H9 (cell line): ENCODE measurements at regions not wholly inside any gene's neighbourhood (a gene's known extent, or its start where the extent isn't known, plus 50 kb on each side); places are given as distances from the start of the nearest gene placed in this dataset.

Experiments
- DNase-seq: peaks from one replicate; pipeline ENCODE4 v3.0.0-alpha.2; 2017
- H2AFZ ChIP-seq: one replicate; pipeline ENCODE4 v1.6.1; 2013; ENCODE audit warnings: mild to moderate bottlenecking, low read length, control low read depth, moderate library complexity
- H2AK5ac ChIP-seq: 2 replicates; pipeline ENCODE4 v1.6.1; 2013; ENCODE audit warnings: low read length, control low read depth, mixed read lengths; ENCODE audit not compliant: insufficient read length
- H2BK120ac ChIP-seq: one replicate; pipeline ENCODE4 v1.6.1; 2013; ENCODE audit warnings: low read depth, mild to moderate bottlenecking, low read length, control low read depth, inconsistent platforms; ENCODE audit not compliant: poor library complexity, severe bottlenecking
- H2BK12ac ChIP-seq: 2 replicates; pipeline ENCODE4 v1.6.1; 2013; ENCODE audit warnings: low read length, control low read depth, mixed read lengths, low read depth; ENCODE audit not compliant: insufficient read length
- H2BK15ac ChIP-seq: 2 replicates; pipeline ENCODE4 v1.6.1; 2013; ENCODE audit warnings: low read depth, low read length, control low read depth
- H2BK20ac ChIP-seq: one replicate; pipeline ENCODE4 v1.6.1; 2013; ENCODE audit warnings: low read depth, mild to moderate bottlenecking, low read length, control low read depth, inconsistent platforms; ENCODE audit not compliant: poor library complexity, severe bottlenecking
- H2BK5ac ChIP-seq: 2 replicates; pipeline ENCODE4 v1.6.1; 2013; ENCODE audit warnings: low read length, control low read depth, mixed read lengths; ENCODE audit not compliant: insufficient read length
- H3K14ac ChIP-seq: 2 replicates; pipeline ENCODE4 v1.6.1; 2013; ENCODE audit warnings: low read length, control low read depth; ENCODE audit not compliant: insufficient read depth
- H3K18ac ChIP-seq: 2 replicates; pipeline ENCODE4 v1.6.1; 2013; ENCODE audit warnings: low read depth, mild to moderate bottlenecking, mixed read lengths, low read length, control low read depth; ENCODE audit not compliant: insufficient read length
- H3K23ac ChIP-seq: 2 replicates; pipeline ENCODE4 v1.6.1; 2013; ENCODE audit warnings: low read length, control low read depth, mixed read lengths, low read depth; ENCODE audit not compliant: insufficient read length
- H3K23me2 ChIP-seq: 2 replicates; pipeline ENCODE4 v1.6.1; 2013; ENCODE audit warnings: low read depth, mild to moderate bottlenecking, mixed read lengths, low read length, control low read depth; ENCODE audit not compliant: insufficient read length, poor library complexity, severe bottlenecking
- H3K27ac ChIP-seq: 2 replicates; pipeline ENCODE4 v1.5.1; 2013; ENCODE audit warnings: low read length, control low read depth, mixed read lengths, low read depth; ENCODE audit not compliant: insufficient read length
- H3K27me3 ChIP-seq: 2 replicates; pipeline ENCODE4 v1.6.1; 2013; ENCODE audit warnings: low read length, control low read depth, inconsistent platforms; ENCODE audit not compliant: insufficient read depth
- H3K4ac ChIP-seq: 2 replicates; pipeline ENCODE4 v1.6.1; 2013; ENCODE audit warnings: low read depth, mild to moderate bottlenecking, control low read depth, inconsistent platforms, low read length, moderate library complexity
- H3K4me1 ChIP-seq: 2 replicates; pipeline ENCODE4 v1.6.1; 2013; ENCODE audit warnings: low read length, control low read depth, inconsistent platforms; ENCODE audit not compliant: insufficient read depth
- H3K4me2 ChIP-seq: 2 replicates; pipeline ENCODE4 v1.6.1; 2013; ENCODE audit warnings: low read length, control low read depth, mixed read lengths; ENCODE audit not compliant: insufficient read length, insufficient read depth
- H3K56ac ChIP-seq: 2 replicates; pipeline ENCODE4 v1.6.1; 2013; ENCODE audit warnings: low read depth, mild to moderate bottlenecking, mixed read lengths, low read length, control low read depth; ENCODE audit not compliant: insufficient read length
- H3K79me1 ChIP-seq: 2 replicates; pipeline ENCODE4 v1.6.1; 2013; ENCODE audit warnings: low read depth, mild to moderate bottlenecking, moderate library complexity, low read length, control low read depth, inconsistent platforms; ENCODE audit not compliant: insufficient read depth, poor library complexity, severe bottlenecking
- H3K79me2 ChIP-seq: 2 replicates; pipeline ENCODE4 v1.6.1; 2013; ENCODE audit warnings: low read length, control low read depth, inconsistent platforms; ENCODE audit not compliant: insufficient read depth
- H3K9ac ChIP-seq: 2 replicates; pipeline ENCODE4 v1.6.1; 2013; ENCODE audit warnings: low read length, control low read depth, mixed read lengths; ENCODE audit not compliant: insufficient read length; ENCODE audit errors: extremely low read depth
- H3K9me3 ChIP-seq: one replicate; pipeline ENCODE4 v1.6.1; 2013; ENCODE audit warnings: low read depth, low read length, inconsistent platforms; ENCODE audit not compliant: control insufficient read depth
- H3T11ph ChIP-seq: one replicate; pipeline ENCODE4 v1.6.1; 2013; ENCODE audit warnings: mild to moderate bottlenecking, low read length, control low read depth, inconsistent platforms
- H4K20me1 ChIP-seq: one replicate; pipeline ENCODE4 v1.6.1; 2013; ENCODE audit not compliant: control insufficient read depth, insufficient read length, insufficient read depth
- H4K5ac ChIP-seq: 2 replicates; pipeline ENCODE4 v1.6.1; 2013; ENCODE audit warnings: low read depth, mild to moderate bottlenecking, mixed read lengths, low read length, control low read depth; ENCODE audit not compliant: insufficient read length
- H4K8ac ChIP-seq: replicated peaks from 2 replicates; pipeline ENCODE4 v1.6.1; 2013; ENCODE audit warnings: low read length, control low read depth, mixed read lengths, low read depth; ENCODE audit not compliant: insufficient read length
- H4K91ac ChIP-seq: 2 replicates; pipeline ENCODE4 v1.6.1; 2013; ENCODE audit warnings: low read depth, mild to moderate bottlenecking, moderate library complexity, mixed read lengths, low read length, control low read depth; ENCODE audit not compliant: insufficient read length
- H3K27ac Mint-ChIP-seq, 3 experiments: 2 replicates in 2 of 3; 3 replicates in 1 of 3; pipeline ENCODE4 v1.8.0; 2020 to 2021; ENCODE audit warnings: mixed read lengths in 3 of 3, mild to moderate bottlenecking in 1 of 3, moderate library complexity in 1 of 3
- H3K27me3 Mint-ChIP-seq: 2 replicates; pipeline ENCODE4 v1.8.0; 2021; ENCODE audit warnings: low read depth, mild to moderate bottlenecking, moderate library complexity, mixed read lengths
- H3K36me3 Mint-ChIP-seq, 3 experiments: 2 replicates in 2 of 3; 3 replicates in 1 of 3; pipeline ENCODE4 v1.8.0; 2020 to 2021; ENCODE audit warnings: low read depth in 3 of 3, mixed read lengths in 3 of 3; ENCODE audit not compliant: insufficient read depth in 1 of 3
- H3K4me1 Mint-ChIP-seq, 2 experiments: 2 replicates each; pipeline ENCODE4 v1.8.0; 2020; ENCODE audit warnings: mixed read lengths in 2 of 2
- H3K4me3 Mint-ChIP-seq, 2 experiments: 2 replicates in 1 of 2; 3 replicates in 1 of 2; pipeline ENCODE4 v1.8.0; 2020 to 2021; ENCODE audit warnings: mild to moderate bottlenecking in 2 of 2, mixed read lengths in 2 of 2, moderate library complexity in 1 of 2
- H3K9me3 Mint-ChIP-seq, 2 experiments: 2 replicates in 1 of 2; 3 replicates in 1 of 2; pipeline ENCODE4 v1.8.0; 2020; ENCODE audit warnings: mild to moderate bottlenecking in 2 of 2, mixed read lengths in 2 of 2, moderate library complexity in 1 of 2
- WGBS: extraction: QIAGEN DNeasy Blood & Tissue Kit; methylation state at CpG from one replicate; pipeline ENCODE4 v1.1.7; 2013; ENCODE audit warnings: missing lambda C conversion rate, low lambda C conversion rate, mixed read lengths; ENCODE audit not compliant: insufficient read length; ENCODE audit errors: extremely low coverage; 5-methylcytosine and 5-hydroxymethylcytosine counted together
- TF ChIP-seq, protein P1 (sequence below): fragments of 200-600 bp; sonication (generic); conservative IDR thresholded peaks from 3 replicates; pipeline ENCODE4 v1.8.0; 2021; ENCODE audit warnings: antibody characterized with exemption, mild to moderate bottlenecking

DNA sequence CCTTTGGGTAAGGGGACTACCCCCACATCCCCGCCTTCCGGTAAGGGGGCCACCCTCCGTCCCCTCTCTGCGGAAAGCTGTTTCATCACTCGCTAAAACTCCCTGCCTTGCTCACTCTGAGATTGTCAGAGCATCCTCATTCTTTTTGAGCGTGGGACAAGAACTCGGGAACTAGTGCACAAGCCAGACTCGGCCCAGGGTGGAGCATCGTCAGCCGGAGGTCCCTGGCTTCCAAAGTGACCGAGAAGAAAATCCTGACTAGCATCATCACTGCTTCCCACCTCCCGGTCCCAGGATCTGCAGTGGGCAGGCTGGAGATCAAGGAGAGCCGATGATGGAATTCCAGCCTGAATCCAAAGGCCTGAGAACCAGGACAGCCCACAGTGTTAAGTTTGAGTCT is 380.3 kb downstream of the SEC14L1 start:
- Histone ChIP-seq H4K91ac (no peak overlapping the region), H2BK15ac (no peak overlapping the region), H3T11ph (no peak overlapping the region), H3K79me1 (no peaks in the 10 kb centered on the region), H3K27ac (no peak overlapping the region), H4K5ac (no peak overlapping the region), H3K4me1 (no peaks in the 10 kb centered on the region), H3K56ac (no peak overlapping the region), H2AK5ac (no peak overlapping the region), H3K4me2 (no peak overlapping the region), H2BK5ac (no peak overlapping the region), H3K27me3 (no peaks in the 10 kb centered on the region), H4K8ac (no peak overlapping the region), H3K23ac (no peak overlapping the region), H3K9me3 (no peaks in the 10 kb centered on the region), H3K18ac (no peak overlapping the region), H2BK120ac (no peak overlapping the region), H2BK12ac (no peak overlapping the region), H2BK20ac (no peak overlapping the region), H3K23me2 (no peaks in the 10 kb centered on the region), H4K20me1 (no peaks in the 10 kb centered on the region), H3K14ac (no peak overlapping the region), H3K4ac (no peak overlapping the region), H3K9ac (no peak overlapping the region), H2AFZ (no peak overlapping the region), H3K79me2 (no peaks in the 10 kb centered on the region)
- Mint-ChIP-seq H3K4me3 (no peak overlapping the region), H3K27me3 (peaks cover 25% of the 10 kb centered on the region), H3K9me3 (peaks cover 8 to 18% of the 10 kb centered on the region in 2 experiments; a peak in 4 of 5 replicates), H3K27ac (no peak overlapping the region), H3K36me3 (peaks cover 0 to 6% (median 0%) of the 10 kb centered on the region in 3 experiments; a peak in 4 of 7 replicates), H3K4me1 (no peaks in the 10 kb centered on the region)
- no CpG with 5 or more reads among the region's 13 CpGs for WGBS
- peak; percentile 26 for DNase-seq
- TF ChIP-seq, protein P1, sequence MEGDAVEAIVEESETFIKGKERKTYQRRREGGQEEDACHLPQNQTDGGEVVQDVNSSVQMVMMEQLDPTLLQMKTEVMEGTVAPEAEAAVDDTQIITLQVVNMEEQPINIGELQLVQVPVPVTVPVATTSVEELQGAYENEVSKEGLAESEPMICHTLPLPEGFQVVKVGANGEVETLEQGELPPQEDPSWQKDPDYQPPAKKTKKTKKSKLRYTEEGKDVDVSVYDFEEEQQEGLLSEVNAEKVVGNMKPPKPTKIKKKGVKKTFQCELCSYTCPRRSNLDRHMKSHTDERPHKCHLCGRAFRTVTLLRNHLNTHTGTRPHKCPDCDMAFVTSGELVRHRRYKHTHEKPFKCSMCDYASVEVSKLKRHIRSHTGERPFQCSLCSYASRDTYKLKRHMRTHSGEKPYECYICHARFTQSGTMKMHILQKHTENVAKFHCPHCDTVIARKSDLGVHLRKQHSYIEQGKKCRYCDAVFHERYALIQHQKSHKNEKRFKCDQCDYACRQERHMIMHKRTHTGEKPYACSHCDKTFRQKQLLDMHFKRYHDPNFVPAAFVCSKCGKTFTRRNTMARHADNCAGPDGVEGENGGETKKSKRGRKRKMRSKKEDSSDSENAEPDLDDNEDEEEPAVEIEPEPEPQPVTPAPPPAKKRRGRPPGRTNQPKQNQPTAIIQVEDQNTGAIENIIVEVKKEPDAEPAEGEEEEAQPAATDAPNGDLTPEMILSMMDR: no peak
